ENCODE measurements at regions not wholly inside any gene's neighbourhood (a gene's known extent, or its start where the extent isn't known, plus 50 kb on each side); places are given as distances from the start of the nearest gene placed in this dataset.

- TF ChIP-seq, protein P1, sequence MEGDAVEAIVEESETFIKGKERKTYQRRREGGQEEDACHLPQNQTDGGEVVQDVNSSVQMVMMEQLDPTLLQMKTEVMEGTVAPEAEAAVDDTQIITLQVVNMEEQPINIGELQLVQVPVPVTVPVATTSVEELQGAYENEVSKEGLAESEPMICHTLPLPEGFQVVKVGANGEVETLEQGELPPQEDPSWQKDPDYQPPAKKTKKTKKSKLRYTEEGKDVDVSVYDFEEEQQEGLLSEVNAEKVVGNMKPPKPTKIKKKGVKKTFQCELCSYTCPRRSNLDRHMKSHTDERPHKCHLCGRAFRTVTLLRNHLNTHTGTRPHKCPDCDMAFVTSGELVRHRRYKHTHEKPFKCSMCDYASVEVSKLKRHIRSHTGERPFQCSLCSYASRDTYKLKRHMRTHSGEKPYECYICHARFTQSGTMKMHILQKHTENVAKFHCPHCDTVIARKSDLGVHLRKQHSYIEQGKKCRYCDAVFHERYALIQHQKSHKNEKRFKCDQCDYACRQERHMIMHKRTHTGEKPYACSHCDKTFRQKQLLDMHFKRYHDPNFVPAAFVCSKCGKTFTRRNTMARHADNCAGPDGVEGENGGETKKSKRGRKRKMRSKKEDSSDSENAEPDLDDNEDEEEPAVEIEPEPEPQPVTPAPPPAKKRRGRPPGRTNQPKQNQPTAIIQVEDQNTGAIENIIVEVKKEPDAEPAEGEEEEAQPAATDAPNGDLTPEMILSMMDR (IDR thresholded peaks at IDR 0.05), result no peak
- ATAC-seq (ENCODE audit: low FRiP score) (no peak), DNase-seq (ENCODE audit: low spot score) (no peak)
Observed at GRCh38 chr6:80566361-80566760, 459.9 kb downstream of the BCKDHB start.

- no peak for DNase-seq (ENCODE audit: low spot score)
- TF ChIP-seq, protein P1 (IDR thresholded peaks at IDR 0.05), result no peak
- no peak for ATAC-seq (ENCODE audit: low FRiP score)
Observed at GRCh38 chr6:80553071-80553740, 446.7 kb downstream of the BCKDHB start.

DNA sequence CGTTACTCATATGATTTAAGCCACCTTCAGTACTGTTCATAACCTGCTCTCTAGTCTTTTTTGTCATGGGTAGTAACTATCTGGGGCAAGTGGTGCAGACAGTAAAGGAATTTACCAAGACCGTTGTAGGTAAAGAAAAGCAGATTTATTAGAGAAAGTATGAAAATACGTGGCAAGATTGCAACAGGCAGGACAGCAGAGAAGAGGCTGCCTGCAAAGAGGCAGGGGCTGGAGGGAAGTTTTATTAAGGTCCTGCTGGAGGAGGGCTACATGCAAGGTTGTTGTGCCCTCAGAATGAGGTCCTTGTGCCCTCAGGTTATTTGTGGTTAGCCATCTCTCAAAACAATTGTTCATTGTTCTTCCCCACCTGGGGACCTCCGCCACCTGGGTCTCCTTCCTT is 444.3 kb downstream of the BCKDHB start:
- TF ChIP-seq, protein P1 (IDR thresholded peaks at IDR 0.05), result no peak
- DNase-seq (ENCODE audit: low spot score) (no peak), ATAC-seq (ENCODE audit: low FRiP score) (no peak)

DNA sequence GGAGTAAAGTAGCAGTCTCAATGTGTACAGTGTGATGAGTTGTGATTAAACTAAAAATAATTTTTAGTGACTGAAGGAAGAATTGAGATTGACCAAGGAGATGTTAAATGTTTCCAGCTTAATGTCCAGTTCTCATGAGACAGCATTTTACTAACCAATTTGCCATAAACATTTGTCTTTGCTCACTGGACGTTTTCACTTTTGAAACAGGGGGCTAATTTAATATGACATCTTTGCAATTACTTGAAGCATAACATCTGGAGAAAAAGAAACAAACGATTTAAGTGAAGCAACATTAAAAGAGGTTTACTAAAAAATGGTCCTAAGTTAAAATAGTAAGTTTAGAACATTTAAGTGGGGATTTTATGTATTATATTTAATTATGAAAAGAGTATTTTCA is 443.8 kb downstream of the BCKDHB start:
- TF ChIP-seq, protein P1 (IDR thresholded peaks at IDR 0.05), result no peak
- ATAC-seq (ENCODE audit: low FRiP score), result no peak
- no peak for DNase-seq (ENCODE audit: low spot score)

GRCh38 chr6:80548532-80548931 is 442.1 kb downstream of the BCKDHB start:
- DNase-seq (ENCODE audit: low spot score), result no peak
- ATAC-seq (ENCODE audit: low FRiP score), result no peak
- TF ChIP-seq, protein P1 (IDR thresholded peaks at IDR 0.05), result no peak

DNA sequence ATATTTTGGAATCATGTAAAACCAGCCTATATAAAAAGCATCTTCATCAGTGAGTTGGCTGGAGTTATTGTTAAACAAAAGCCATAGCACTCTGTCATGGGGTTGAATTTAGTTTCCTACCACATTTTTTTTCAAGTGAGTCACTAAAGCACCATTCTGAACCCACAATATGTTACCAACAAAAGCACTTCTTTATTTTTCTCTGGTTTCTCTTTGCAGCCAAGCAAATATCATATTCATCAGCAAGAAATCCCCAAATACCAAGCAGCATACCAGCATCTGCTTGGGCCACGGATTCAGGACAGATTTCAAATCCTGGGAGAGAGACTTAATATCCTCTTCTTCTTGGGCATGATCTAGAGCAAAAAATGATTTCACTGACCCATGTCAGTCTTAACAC is 441.4 kb downstream of the BCKDHB start:
- no peak for ATAC-seq (ENCODE audit: low FRiP score)
- no peak for DNase-seq (ENCODE audit: low spot score)
- TF ChIP-seq, protein P1 (IDR thresholded peaks at IDR 0.05), result no peak

DNA sequence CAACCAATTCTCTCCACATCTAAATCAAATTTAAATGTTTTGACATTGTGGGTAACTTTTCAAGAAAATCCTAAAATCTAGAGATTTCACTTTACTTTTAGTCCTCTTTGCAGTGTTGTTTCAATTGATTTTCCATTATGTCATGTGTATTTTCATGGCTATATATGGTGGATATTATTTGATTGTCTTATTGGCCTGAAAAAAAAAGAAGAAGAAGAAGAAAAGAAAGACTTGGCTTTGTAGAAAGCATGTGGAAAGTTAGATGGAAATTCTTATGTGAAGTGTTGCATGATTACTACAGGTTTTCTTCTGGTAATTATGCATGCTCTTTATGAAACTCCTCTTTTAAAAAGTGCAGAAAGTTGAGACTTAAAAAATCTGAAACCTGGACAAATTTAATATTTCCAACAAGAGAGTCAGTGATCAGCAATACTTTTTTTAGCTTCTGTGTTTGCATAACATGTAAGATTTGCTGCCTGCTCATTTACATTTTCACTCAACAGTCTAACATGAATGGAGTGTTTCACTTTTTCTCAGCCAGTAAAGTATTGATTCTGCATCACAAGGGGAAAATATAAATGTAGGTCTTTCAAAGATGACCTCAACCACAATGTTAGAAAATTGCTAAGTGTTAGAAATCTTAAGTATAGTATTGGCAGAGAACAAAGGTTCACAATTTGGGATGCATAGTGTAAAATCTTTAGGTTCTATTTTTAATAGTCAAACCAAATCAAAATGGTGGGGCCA is 438.7 kb downstream of the BCKDHB start:
- no peak for ATAC-seq (ENCODE audit: low FRiP score)
- TF ChIP-seq, protein P1 (IDR thresholded peaks at IDR 0.05), result no peak
- DNase-seq (ENCODE audit: low spot score), result no peak
